MCF 10A (cell line): ENCODE measurements at regions not wholly inside any gene's neighbourhood (a gene's known extent, or its start where the extent isn't known, plus 50 kb on each side); places are given as distances from the start of the nearest gene placed in this dataset.

Experiments used
- BruUV-seq: library from RNA; stranded (reverse); fragments of 400-500 nt; replicated peaks from 2 replicates; lab custom pipeline; 2021; lab: Mats Ljungman, UMichigan
- CTCF ChIA-PET: fragments of 300-600 bp; sonication (Branson Sonifier 250); formaldehyde crosslinking; extraction: SDS; loops from one replicate; lab custom pipeline; 2021; ENCODE audit warnings: antibody characterized with exemption, inconsistent platforms; lab: Yijun Ruan, JAX
- POLR2A ChIA-PET: fragments of 300-600, 350-650 bp; sonication (Branson Sonifier 250); formaldehyde crosslinking; extraction: SDS; loops from one replicate; lab custom pipeline; 2020; ENCODE audit warnings: antibody characterized with exemption, inconsistent platforms; lab: Yijun Ruan, JAX
- DNase-seq: peaks from one replicate; pipeline ENCODE4 v3.0.0-alpha.2; 2018; ENCODE audit not compliant: unreplicated experiment
- H3K27ac Mint-ChIP-seq: one replicate; pipeline ENCODE4 v1.8.0; 2022; ENCODE audit warnings: mild to moderate bottlenecking, low read depth, mixed read lengths; ENCODE audit not compliant: unreplicated experiment
- H3K27me3 Mint-ChIP-seq: one replicate; pipeline ENCODE4 v1.8.0; 2022; ENCODE audit warnings: mixed read lengths; ENCODE audit not compliant: insufficient read depth, unreplicated experiment
- H3K36me3 Mint-ChIP-seq: one replicate; pipeline ENCODE4 v1.8.0; 2022; ENCODE audit warnings: mild to moderate bottlenecking, moderate library complexity, mixed read lengths; ENCODE audit not compliant: insufficient read depth, unreplicated experiment
- H3K4me1 Mint-ChIP-seq: one replicate; pipeline ENCODE4 v1.8.0; 2022; ENCODE audit warnings: mixed read lengths; ENCODE audit not compliant: insufficient read depth, unreplicated experiment
- H3K4me3 Mint-ChIP-seq: one replicate; pipeline ENCODE4 v1.8.0; 2022; ENCODE audit warnings: mild to moderate bottlenecking, moderate library complexity, mixed read lengths; ENCODE audit not compliant: unreplicated experiment
- H3K9me3 Mint-ChIP-seq: one replicate; pipeline ENCODE4 v1.8.0; 2022; ENCODE audit warnings: mixed read lengths; ENCODE audit not compliant: unreplicated experiment
- CTCF ChIP-seq: fragments of 200-600 bp; IDR thresholded peaks from one replicate; pipeline ENCODE4 v1.8.0; 2022; ENCODE audit warnings: antibody characterized with exemption, mild to moderate bottlenecking; ENCODE audit not compliant: unreplicated experiment
- intact Hi-C: fragments of 100-400 bp; cut with micrococcal nuclease; formaldehyde crosslinking; loops from 2 replicates; pipeline ENCODE4 v1.14.1; 2022

- intact Hi-C loops = no loop called here
- POLR2A ChIA-PET = interaction anchor here (0.6 to 1.4 kb wide), 4 partner anchors 11 to 71 kb away, joined by 3 to 4 read pairs (median 3); no protein-coding TSS in a partner anchor
These were observed 187.3 kb upstream of the CXCL13 start for GRCh38 chr4:77418333-77418732.

DNA sequence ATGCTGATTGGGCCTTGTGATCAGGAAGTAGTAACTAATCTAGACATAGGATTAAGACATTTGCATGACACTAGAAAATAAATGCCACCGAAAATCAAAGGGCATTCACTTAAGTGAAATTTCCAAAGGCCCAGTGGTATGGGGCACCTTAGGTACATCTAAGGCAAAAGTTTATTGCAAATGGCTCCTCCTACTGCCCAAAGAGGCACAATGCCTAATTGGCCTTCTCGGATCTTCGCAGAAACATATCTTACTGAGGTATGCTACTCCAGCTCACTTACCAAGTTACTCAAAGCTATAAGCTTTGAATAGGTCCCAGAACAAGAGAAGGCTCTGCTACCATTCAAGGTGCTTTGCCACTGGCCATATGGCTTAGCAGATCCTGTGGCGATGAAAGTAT, 174.8 kb upstream of the CXCL13 start:
- no peaks in the 10 kb centered on the region for H3K36me3 Mint-ChIP-seq
- ChIA-PET CTCF (interaction anchor here (0.6 to 9.1 kb wide), 10 partner anchors 12 to 1807 kb away, joined by 3 to 91 read pairs (median 4); no protein-coding TSS in a partner anchor), POLR2A (no interaction called here)
- DNase-seq = no peak
- H3K4me1 Mint-ChIP-seq = no peaks in the 10 kb centered on the region
- H3K27ac Mint-ChIP-seq = no peak overlapping the region
- H3K4me3 Mint-ChIP-seq = no peak overlapping the region
- BruUV-seq = no TSS peak
- H3K9me3 Mint-ChIP-seq = no peaks in the 10 kb centered on the region
- H3K27me3 Mint-ChIP-seq = no peaks in the 10 kb centered on the region
- no peak for TF ChIP-seq CTCF
- intact Hi-C loops = loop anchor here (5.0 kb wide), 1 partner anchor 64 kb away; no protein-coding TSS in a partner anchor

More at GRCh38 chr4:77418333-77418732, 187.3 kb upstream of the CXCL13 start:
- TF ChIP-seq CTCF = peak; percentile 19
- Mint-ChIP-seq H3K27ac (no peak overlapping the region), H3K4me1 (no peaks in the 10 kb centered on the region), H3K27me3 (peaks cover 28% of the 10 kb centered on the region), H3K36me3 (no peaks in the 10 kb centered on the region), H3K9me3 (no peaks in the 10 kb centered on the region), H3K4me3 (no peak overlapping the region)
- peak; percentile 34 for DNase-seq
- CTCF ChIA-PET = interaction anchor here (0.6 to 3.3 kb wide), 25 partner anchors 10 to 249 kb away, joined by 3 to 14 read pairs (median 5); no protein-coding TSS in a partner anchor
- BruUV-seq = no TSS peak

DNA sequence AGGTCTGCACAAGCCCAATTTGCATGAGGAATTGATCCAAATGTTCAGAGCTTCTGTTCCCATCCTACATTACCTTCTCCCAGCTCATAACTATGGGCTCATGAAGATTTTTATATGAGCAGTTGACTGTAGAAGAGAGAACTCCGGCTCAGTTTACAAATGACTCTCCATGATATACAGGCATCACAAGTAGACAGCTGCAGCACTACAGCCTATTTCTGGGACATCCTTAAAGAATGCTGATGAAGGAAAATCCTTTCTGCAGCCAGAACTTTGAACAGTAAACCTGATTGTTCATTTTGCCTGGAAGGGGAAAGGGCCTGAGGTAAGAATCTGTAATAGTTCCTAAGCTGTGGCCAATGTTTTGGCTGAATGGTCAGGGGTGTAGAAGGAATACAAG, 174.1 kb upstream of the CXCL13 start:
- Mint-ChIP-seq H3K36me3 (no peaks in the 10 kb centered on the region), H3K4me3 (no peak overlapping the region), H3K4me1 (no peaks in the 10 kb centered on the region), H3K27me3 (no peaks in the 10 kb centered on the region), H3K27ac (no peak overlapping the region), H3K9me3 (no peaks in the 10 kb centered on the region)
- intact Hi-C loops = loop anchor here (5.0 kb wide), 1 partner anchor 64 kb away; no protein-coding TSS in a partner anchor
- ChIA-PET CTCF (interaction anchor here (0.6 to 9.1 kb wide), 9 partner anchors 12 to 1808 kb away, joined by 3 to 91 read pairs (median 4); no protein-coding TSS in a partner anchor), POLR2A (interaction anchor here (0.5 kb wide), 1 partner anchor 757 kb away, joined by 3 read pairs; no protein-coding TSS in a partner anchor)
- DNase-seq = no peak
- BruUV-seq = no TSS peak
- no peak for TF ChIP-seq CTCF

GRCh38 chr4:77432717-77433417, 172.8 kb upstream of the CXCL13 start:
- no TSS peak for BruUV-seq
- peak; percentile 47 for DNase-seq
- ChIA-PET POLR2A (no interaction called here), CTCF (interaction anchor here (0.6 to 9.1 kb wide), 23 partner anchors 9 to 430 kb away, joined by 3 to 91 read pairs (median 5); partner anchors contain the start of gene MRPL1)
- Mint-ChIP-seq H3K27ac (no peak overlapping the region), H3K4me1 (no peaks in the 10 kb centered on the region), H3K9me3 (no peaks in the 10 kb centered on the region), H3K36me3 (no peaks in the 10 kb centered on the region), H3K4me3 (no peak overlapping the region), H3K27me3 (no peaks in the 10 kb centered on the region)
- intact Hi-C loops = loop anchor here (1.0 to 5.0 kb wide), 3 partner anchors 48 to 192 kb away; no protein-coding TSS in a partner anchor
- no peak for TF ChIP-seq CTCF
